DMS 273 (cell line): ENCODE measurements at regions not wholly inside any gene's neighbourhood (a gene's known extent, or its start where the extent isn't known, plus 50 kb on each side); places are given as distances from the start of the nearest gene placed in this dataset.

Experiments used
- DNase-seq: peaks from one replicate; lab custom pipeline; 2025; ENCODE audit not compliant: unreplicated experiment; lab: John Stamatoyannopoulos, UW

DNA sequence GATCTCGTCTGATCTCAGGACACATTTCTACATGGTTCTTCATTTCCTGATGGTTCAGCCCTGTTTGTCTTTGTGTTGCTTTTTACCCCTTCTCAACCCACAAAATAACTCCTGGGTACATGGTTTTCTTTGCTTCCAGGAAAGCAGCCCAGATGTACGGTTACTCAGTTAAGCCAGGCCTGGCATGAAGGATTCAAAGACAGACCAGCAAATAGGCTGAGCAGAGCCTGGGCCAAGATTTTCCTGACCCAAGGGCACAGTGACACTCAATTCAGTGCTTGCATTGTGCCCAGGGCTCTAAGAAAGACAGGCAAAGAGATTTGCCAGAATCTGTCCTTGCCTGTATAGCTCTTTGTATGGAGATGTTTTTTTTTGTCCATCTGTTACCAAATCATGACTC lies 340.8 kb upstream of the KIAA1217 start:
- no peak for DNase-seq

DNA sequence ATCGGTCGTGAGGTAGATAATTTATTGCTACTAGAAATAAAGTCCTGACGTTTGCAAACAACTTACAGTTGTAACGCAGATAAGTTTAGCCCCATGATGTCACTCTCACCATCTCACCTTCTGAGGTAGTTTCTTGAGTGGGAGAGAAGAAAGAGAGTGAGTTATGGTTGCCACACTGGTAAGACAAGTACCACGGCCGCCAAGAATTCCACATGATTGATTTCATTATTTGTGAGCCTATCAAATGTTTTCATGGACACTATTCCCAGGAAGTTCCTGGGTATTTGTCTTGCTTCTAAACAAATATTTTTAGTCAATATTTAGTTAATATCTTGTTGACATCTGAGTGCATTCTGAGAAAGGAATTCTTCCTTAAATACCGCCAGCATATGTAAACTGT lies 339.4 kb upstream of the KIAA1217 start:
- no peak for DNase-seq

DNA sequence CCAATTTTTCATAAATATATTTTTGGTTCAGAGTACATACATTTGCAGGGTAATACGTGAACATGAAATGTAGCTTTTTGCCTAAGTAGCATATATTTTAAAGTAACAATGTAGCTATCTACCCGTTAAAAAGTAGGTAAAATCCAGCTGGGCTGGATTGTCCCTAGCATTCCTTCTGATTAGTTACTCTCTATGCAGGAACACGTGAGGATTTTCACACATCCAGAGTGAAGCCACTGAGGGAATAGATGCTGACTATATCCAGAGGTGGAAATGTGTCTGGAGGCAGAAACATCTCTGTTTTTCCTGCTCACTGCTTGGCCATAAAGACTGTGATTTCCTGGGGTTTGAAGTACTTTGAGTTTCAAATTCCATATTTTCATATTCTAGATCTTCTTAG lies 338.9 kb upstream of the KIAA1217 start:
- no peak for DNase-seq

DNA sequence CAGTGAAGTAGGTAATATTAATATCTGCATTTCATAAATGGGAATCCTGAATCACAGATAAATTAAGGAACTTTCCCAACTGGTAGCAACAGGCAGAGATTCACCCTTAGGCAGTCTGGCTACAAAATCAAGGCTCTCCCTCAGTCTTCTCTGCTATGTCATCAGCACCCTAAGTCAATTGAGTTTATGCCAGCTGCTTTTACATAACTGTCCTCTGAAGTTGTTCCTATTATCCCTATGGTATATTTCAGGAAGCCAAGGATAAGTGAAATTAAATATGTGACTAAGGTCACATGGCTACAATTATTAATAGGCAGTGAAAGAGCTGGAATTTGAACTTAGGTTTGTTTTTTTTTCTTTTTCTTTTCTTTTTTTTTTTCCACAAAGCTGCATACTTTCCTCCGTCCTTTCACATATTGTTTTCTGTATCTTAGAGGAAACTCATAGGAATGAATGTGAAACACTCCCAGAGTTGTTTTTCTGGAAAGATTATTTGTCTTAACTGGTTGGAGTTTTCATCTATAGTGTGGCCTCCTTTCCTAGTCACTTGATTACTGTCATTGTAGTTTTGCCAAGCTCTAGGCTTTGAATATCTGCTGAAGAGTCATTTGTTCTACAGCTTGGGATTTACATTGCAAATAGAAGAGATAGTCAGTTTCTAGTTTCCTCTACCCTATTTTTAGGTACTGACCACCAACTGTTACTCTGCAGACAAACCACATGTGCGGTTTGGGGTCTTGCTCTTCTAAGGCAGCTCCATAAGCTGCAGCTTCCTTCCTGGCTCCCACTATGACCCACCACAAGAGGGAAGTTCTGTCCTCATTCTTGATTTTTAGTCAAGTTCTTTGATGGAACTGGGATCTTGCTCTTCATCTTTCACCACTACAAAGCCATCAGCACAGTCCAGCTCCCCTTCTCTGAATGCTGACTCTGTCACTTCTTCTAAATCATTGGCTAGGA lies 338.0 kb upstream of the KIAA1217 start:
- DNase-seq = no peak

DNA sequence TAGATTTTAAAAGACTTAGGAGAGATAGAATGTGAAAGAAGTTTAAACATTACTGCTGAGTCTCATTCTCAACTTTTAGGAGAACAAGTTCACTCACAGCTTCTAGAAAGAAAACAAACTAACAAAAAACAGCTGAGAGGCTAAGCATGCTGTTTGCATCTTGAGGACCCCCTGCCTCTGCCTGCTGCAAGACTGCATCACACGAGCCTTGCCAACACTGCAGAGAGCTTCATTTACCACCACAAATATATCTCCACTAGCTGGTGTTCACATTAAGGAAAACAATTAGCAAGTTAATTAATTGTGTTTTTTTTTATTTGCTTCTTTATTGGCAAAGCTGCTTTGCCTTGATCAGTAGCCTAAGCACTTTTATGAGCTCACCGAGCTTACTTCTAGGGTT lies 336.6 kb upstream of the KIAA1217 start:
- DNase-seq = no peak

DNA sequence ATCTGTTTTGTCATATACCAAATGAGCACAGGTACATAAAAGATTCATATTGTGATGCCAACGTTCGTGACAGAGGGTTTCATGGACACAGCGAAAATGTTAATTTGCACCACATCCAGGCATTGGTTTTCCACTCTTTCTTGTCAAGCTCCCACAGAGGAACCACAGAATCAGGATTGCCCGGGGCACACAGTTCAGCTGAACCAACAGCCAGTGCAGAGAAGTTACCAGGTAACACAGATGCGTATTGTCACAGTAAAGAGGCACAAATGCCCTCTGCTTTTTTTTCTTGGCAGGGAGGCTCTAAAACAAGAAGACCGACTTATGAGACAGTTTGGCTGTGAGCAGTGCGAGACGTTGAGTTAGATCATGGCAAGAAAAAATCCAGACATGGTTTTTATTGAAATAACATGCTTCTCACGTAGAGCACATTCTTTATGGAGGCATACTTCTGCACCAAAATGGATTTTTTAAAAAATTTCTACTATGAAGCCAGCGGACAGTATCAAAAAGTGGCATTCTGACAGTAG lies 331.1 kb upstream of the KIAA1217 start:
- DNase-seq = no peak

DNA sequence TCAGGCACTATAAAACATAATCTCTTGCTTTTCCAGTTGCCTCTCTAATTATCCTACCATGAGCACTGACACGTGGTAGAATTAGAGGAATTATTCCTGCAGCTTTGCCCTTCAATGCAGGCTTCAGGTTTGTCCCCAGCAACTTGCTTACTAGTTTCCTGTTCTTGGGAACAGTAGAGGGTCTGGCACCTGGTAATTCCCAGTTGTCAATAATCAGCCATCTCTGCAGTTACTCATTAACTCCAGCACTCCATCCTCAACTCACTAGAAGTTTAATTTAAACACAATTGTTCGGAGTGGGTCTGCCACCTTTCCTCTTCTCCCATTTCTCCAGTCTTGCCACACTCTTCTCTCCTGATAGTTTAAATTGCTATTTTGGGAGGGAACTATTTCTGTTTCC lies 324.3 kb upstream of the KIAA1217 start:
- DNase-seq = no peak

DNA sequence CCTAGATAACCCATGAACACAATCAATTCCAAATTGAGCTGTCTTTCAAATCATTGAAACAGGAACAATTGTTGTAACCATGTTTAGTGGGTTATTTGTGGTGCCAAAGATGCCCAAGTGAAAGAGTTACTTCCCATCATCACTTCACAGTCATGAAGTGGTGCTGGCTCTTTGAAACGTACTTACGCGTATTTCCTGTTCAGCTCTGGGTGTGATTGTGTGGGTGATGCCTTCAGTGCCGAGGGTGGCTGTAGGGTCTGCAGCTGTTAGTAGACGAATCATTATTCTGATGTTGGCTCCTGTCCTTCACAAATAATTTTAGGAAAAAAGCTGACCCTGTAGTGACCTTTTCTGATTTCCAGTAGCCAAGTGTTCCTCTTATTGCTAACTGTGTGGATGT lies 323.1 kb upstream of the KIAA1217 start:
- DNase-seq = no peak

DNA sequence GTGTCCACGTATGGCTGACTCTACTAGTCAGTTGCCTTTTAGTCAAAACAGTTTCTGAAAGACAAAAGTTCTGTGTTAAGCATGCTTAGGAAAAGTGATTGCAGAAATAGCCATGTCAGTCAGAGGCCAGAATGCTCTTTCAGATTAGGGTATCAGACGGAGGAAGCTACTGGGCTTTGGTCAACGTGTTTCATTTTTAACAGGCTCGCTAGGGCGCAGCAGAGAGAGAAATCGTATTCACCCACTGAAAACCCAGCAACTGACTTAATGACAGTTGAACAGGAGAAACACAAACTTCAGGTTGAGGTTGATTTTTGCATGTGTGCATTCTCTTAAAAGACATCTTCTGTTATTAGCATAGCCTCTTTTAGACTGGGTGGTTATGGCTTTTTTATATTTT lies 322.6 kb upstream of the KIAA1217 start:
- DNase-seq = no peak

DNA sequence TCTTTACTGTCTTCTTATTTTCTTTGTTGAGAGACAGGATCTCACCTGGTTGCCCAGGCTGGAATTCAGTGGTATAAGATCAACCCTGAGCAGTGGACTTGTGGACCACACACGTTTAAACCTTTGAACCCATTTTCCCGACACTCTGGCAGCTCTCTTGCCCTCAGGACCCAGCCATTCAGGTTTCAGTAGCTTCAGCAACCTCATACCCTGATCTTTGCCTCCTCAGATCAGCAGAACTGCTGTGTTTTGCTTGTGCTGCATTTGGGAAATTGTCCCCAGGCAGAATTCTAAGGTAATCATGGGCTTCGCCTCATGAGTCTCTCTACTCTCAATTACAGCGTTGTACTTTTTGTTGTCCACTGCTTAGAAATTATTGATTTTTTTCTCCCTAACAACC lies 317.6 kb upstream of the KIAA1217 start:
- no peak for DNase-seq

DNA sequence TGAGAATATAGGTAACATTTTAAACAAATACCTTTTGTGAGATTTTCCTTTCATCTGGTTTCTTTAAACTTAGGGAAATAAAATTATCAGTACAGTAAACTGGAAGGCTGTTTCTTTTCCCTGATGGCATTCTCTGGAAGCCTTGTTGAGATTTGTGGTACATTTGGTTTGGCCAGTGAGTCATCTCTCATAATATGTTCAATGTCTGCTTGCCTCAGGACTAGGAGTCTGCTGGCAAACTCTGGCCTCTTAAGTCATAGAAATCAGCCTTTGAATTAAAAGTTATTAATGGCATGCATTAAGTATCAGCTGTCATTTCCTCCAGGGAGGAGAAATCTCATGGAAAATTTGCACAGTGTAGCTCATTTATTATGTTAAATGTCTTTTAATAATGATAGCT lies 316.6 kb upstream of the KIAA1217 start:
- no peak for DNase-seq

DNA sequence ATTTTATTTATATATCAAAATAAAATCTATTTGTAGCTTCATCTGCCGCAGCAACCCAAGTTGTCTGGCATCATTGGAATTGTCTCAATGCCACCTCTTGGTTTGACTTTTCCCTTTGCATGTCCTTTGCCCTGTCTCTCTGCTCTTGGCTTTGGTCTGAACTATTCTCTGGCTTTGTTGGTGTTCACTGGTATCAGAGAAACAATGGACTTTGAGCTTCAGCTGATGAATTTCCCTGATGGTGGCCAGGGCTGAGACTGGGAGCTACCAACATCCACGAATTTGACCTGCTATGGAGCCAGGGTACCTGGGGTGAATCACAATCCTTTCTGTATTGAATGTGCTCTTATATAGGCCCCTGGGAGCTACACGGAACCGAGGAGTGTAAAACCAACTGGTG lies 311.7 kb upstream of the KIAA1217 start:
- no peak for DNase-seq

DNA sequence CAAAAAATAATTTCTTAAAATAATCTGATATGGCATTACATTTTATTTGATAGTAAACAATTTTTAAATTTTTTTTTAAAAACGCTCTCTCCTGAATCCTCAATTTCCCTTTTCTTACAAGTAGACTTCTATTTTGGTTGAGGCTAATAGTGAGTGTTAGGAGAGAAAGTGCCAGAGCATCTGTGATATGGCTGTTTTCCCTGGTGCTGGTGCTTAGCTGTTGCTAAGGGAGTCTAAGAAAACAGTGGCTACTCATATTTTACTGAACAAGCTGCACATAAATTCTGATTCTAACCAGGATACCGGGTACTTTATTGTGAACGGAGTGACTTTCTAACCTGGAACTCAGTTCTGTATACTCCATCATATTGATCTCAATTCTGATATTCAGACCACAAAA lies 311.1 kb upstream of the KIAA1217 start:
- no peak for DNase-seq

DNA sequence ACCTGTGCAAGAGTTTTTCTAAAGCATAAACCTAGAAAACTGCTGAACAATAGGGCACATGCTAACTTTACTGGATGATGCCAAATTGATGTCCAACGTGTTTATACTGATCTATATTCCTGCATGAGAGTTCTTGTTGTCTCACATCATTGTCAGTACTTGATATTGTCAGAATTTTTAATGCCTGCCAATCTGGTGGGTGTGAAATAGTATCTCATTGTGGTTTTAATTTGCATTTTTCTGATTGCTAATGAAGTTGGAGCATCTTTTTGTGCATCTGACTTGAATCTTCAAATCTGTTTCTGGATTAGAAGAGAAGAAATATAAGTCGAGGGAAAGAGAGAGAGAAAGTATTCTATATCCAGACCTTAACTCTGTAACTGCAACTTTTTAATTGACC lies 309.8 kb upstream of the KIAA1217 start:
- DNase-seq = no peak

DNA sequence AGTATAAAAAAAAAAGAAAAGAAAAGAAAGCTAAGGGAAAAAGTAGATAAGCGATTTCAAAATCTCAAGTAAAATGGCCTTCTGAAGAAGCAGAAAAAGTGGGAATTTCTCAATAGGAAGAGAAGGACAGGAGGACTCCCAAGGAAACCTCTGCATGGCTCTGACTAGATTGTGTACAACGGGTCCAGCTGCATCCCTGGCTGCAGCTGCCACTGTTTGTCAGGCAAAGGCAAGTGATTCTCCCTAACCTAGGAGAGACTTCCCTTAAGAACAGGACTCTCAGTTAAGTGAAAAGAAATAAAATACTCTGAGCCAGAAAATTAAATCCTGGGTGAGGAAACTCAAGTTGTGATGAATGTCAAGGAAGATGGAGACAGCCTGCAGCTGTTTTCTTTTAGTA lies 298.6 kb upstream of the KIAA1217 start:
- DNase-seq = no peak

DNA sequence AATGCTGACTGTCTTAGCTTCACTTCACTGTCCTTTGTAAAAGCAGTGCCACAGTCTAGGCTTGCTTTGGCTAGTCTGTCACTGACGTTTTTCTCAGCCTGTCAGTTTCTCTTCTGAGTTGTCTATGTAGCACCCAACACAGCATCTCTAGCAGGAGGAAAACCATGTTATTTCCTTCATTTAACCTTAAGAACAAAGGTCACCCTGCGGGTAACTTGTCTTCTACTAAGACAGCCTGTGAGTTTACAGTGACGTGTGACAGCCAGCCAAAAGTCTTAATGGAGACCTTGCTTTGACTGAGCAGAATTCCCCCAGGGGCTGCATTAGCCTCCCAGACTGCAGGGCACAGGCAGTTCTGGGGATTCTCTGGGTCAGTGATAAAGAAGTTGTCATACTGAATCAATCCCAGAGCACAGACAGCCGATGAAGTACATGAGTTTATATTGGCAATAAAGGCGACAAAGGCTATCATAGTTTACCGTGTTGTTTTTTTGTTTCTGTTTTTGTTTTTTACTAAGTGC lies 296.0 kb upstream of the KIAA1217 start:
- no peak for DNase-seq

DNA sequence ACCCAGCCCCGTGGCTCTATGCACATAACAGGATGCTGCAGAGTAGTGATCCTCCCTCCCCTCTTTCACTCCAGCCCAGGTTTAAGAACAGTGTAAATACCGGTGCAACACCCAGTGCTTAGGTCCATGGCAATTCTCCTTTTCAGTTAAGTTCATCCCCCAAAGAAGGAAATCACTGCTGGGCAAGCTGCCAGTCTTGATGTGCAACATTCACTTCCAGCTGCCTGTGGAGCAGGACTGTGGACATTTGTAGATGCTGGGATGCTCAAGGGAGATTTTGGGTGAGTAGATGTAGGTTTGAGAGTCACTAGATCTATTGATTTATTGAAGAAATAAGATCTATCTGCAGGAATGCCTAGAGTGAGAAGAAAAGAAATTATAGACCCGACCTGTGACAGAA lies 294.3 kb upstream of the KIAA1217 start:
- peak; percentile 21 for DNase-seq

DNA sequence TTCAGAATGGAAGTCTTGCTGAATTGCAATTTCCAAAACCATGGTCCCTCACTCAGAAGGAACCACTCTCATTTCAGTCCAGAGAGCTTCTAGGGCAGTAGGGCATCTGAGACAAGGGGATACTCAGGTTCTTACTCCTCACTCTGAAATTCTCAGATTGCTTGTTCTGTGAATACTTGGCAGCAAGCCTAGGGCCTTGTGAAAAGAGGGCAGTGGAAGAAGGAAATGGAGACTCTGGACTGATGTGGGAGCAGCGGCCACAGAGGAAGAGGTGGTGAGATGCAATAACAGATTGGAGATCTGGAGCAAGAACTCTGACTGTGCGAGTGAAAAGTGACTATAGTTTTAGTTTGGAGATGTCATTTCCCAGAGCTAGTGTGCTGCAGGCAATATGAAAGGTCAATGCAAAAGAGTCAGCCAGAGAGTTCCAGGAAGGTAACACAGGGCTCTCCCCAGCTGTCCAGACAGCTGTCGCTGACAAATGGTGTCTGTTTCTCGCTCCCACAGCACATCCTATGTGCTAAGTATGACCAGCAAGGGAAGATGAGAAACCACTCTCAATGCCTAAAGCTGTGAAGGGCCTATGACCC lies 291.6 kb upstream of the KIAA1217 start:
- DNase-seq = peak; percentile 86

DNA sequence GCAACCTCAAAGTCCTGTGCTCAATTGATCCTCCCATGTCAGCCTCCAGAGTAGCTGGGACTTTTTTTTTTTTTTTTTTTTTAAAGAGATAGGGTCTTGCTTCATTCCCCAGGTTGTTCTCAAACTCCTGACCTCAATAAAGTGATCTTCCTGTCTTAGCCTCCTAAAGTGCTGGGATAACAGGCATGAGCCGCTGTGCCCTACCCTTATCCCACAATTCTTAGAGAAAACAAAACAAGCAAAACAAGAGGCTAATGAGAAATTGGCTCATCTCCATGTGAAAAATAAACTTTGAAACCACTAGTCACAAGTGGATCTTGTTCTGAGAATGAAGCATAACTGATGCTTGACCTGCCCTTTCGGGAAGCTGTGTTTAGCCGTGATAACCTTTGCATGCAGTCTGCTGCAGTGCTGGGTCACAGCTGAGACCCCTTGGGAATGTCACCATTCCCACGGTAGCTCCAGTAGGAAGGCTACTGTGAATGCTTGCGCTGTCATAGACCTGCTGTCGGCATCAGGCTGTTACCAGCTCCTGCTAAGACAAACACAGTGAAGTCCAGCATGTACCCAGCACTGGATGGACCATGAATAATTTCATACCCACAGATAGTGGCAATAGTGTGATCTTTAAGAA lies 290.7 kb upstream of the KIAA1217 start:
- peak; percentile 44 for DNase-seq

DNA sequence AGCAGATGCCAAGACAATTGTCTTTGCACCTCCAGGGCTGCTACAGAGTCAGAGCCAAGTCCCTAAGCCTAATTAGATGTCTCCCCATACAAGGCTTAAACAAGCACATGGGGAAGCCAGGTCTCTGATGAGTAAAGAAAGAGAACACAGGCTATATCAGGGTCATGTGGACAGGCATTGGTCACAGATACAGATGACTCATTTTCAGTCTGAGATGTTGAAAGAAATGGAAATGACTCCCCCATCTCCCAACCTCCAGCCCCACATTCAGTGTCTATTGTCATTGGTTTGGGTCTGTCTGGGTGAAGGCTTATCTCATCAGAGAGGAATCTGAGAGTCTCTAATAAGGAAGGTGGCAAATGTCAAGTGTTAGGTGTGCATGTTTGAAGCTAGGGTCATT lies 290.1 kb upstream of the KIAA1217 start:
- DNase-seq = peak; percentile 35

DNA sequence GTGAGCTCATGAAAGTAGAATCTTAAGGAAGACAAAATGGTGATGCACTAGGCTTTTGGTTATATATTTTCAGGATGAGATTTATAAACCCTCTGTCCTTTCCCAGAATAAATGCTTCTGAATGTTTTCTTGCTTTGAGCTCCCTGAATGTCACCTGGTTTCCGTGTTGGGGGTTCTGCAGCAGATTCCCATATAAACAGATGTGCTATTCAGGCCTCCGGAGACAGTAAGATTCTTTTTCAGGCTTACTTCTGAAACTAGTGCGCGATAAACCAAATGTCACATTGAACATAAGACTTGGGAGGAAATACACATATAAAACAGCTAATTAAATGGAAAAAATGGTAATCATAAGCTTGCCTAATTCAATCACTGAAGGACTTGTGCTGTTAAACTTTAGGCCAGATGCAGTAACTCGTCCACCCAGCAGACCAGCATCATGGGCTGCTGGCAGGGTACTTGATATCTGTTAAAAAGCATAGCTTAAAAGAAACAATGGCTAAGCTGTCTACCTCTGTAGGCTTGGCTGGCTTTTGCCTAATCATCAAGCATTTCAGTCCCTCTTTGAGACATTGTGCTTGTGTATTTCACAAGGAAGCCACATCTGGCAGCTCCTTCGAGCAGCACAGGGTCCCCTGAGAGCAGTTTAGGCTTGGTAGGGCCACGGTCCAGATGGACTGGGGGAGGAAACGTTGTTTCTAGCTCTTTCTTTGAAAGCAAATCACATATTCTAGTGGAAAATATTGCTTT lies 281.2 kb upstream of the KIAA1217 start:
- peak; percentile 63 for DNase-seq
